ENCODE measurements at regions not wholly inside any gene's neighbourhood (a gene's known extent, or its start where the extent isn't known, plus 50 kb on each side); places are given as distances from the start of the nearest gene placed in this dataset.

- TF ChIP-seq CTCF (conservative IDR thresholded peaks at IDR 0.05 in 1 of 2, IDR thresholded peaks at IDR 0.05 in 1 of 2; ENCODE audit: extremely low read depth in 1 of 2, insufficient read depth in 1 of 2, low read depth in 1 of 2, low read length in 2 of 2) (no peak), EZH2 (IDR thresholded peaks at IDR 0.05; ENCODE audit: borderline replicate concordance, low read length) (no peak)
Measured at GRCh38 chr12:126776026-126776655, 1490.8 kb upstream of the TMEM132C start.

All from mammary epithelial cell (primary cell).